Esophagus muscularis mucosa (tissue), 4 donors: ENCODE measurements at regions not wholly inside any gene's neighbourhood (a gene's known extent, or its start where the extent isn't known, plus 50 kb on each side); places are given as distances from the start of the nearest gene placed in this dataset.

Experiments
- DNase-seq: peaks from one replicate; pipeline ENCODE4 v3.0.0-alpha.2; 2017; ENCODE audit errors: extremely low spot score
- H3K27ac ChIP-seq, 4 donors: fragments of 200-600 bp; sonication (generic); replicated peaks in 1 of 4; 1 replicate in 3 of 4; 2 replicates in 1 of 4; pipeline ENCODE4 v1.5.1; 2016 to 2019; ENCODE audit warnings: mild to moderate bottlenecking in 1 of 4
- H3K27me3 ChIP-seq, 4 donors: fragments of 200-600 bp; sonication (generic); one replicate each; pipeline versions ENCODE4 v1.5.1 to v1.6.0; 2016 to 2019
- H3K36me3 ChIP-seq, 4 donors: fragments of 200-600 bp; sonication (generic); one replicate each; pipeline ENCODE4 v1.5.1; 2016 to 2019
- H3K4me1 ChIP-seq, 4 donors: fragments of 200-600 bp; sonication (generic); one replicate each; pipeline ENCODE4 v1.5.1; 2016 to 2019
- H3K4me3 ChIP-seq, 4 donors: fragments of 200-600 bp; sonication (generic); 1 replicate in 2 of 4; 2 replicates in 2 of 4; pipeline ENCODE4 v1.5.1; 2016 to 2019; ENCODE audit warnings: mild to moderate bottlenecking in 4 of 4, moderate library complexity in 1 of 4
- H3K9me3 ChIP-seq, 4 donors: fragments of 200-600 bp; sonication (generic); 1 replicate in 3 of 4; 2 replicates in 1 of 4; pipeline ENCODE4 v1.5.1; 2016 to 2019
- EP300 ChIP-seq: sonication (generic); formaldehyde crosslinking; IDR thresholded peaks from one replicate; pipeline ENCODE4 v1.6.1; 2017; ENCODE audit warnings: antibody characterized with exemption
- POLR2A ChIP-seq: fragments of 450-650 bp; IDR thresholded peaks from one replicate; pipeline ENCODE4 v1.6.1; 2017; ENCODE audit warnings: antibody characterized with exemption, moderate library complexity, mild to moderate bottlenecking, low read depth
- POLR2AphosphoS5 ChIP-seq, 2 donors: sonication (generic); formaldehyde crosslinking; IDR thresholded peaks; one replicate each; pipeline ENCODE4 v1.6.1; 2017; ENCODE audit warnings: antibody characterized with exemption in 2 of 2
- WGBS: methylation state at CpG from one replicate; pipeline ENCODE4 v1.1.5; 2018; 5-methylcytosine and 5-hydroxymethylcytosine counted together
- intact Hi-C: fragments of 100-400 bp; cut with DNase I; formaldehyde crosslinking; loops from one replicate; pipeline ENCODE4 v1.15.1; 2023
- TF ChIP-seq, protein P1 (sequence below), 3 experiments: fragments of 200-600 bp in 2 of 3; fragments of 450-650 bp in 1 of 3; sonication (generic) in 2 of 3; IDR thresholded peaks; one replicate each; pipeline ENCODE4 v1.5.1; 2017 to 2019; ENCODE audit warnings: antibody characterized with exemption in 3 of 3, mild to moderate bottlenecking in 2 of 3, moderate library complexity in 1 of 3

DNA sequence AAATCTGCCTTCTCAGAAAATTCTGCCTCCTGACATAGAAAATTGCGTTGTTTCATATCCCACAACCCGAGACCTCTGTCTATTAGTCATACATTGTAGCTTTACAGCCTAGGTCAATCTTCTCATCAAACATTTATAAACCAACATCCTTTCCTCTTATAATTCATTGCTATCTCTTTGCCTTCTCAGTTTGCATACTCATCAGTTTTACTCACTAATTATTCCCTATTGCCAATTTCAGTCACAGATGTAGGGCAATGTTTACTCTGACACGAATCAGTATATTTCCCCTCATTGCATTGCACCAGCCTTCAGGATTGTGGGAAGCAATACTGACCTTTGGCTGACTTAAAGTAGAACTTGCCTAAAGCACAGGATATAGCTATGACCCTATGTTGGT is 247.2 kb downstream of the CEMIP2 start:
- Histone ChIP-seq H3K27ac (no peak overlapping the region), H3K36me3 (no peaks in the 10 kb centered on the region), H3K27me3 (no peaks in the 10 kb centered on the region), H3K4me3 (no peak overlapping the region), H3K4me1 (peaks cover 0 to 3% (median 0%) of the 10 kb centered on the region in 4 donors), H3K9me3 (no peaks in the 10 kb centered on the region)
- DNase-seq, result no peak
- TF ChIP-seq, protein P1, sequence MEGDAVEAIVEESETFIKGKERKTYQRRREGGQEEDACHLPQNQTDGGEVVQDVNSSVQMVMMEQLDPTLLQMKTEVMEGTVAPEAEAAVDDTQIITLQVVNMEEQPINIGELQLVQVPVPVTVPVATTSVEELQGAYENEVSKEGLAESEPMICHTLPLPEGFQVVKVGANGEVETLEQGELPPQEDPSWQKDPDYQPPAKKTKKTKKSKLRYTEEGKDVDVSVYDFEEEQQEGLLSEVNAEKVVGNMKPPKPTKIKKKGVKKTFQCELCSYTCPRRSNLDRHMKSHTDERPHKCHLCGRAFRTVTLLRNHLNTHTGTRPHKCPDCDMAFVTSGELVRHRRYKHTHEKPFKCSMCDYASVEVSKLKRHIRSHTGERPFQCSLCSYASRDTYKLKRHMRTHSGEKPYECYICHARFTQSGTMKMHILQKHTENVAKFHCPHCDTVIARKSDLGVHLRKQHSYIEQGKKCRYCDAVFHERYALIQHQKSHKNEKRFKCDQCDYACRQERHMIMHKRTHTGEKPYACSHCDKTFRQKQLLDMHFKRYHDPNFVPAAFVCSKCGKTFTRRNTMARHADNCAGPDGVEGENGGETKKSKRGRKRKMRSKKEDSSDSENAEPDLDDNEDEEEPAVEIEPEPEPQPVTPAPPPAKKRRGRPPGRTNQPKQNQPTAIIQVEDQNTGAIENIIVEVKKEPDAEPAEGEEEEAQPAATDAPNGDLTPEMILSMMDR (IDR thresholded peaks at IDR 0.05), result no peak
- no peak for TF ChIP-seq POLR2A
- whole genome bisulfite sequencing, result 70% methylated on average over 3 of the region's 3 CpGs
- intact Hi-C loops, result no loop called here

GRCh38 chr9:71519098-71519696 is 249.1 kb downstream of the CEMIP2 start:
- intact Hi-C loops, result no loop called here

GRCh38 chr9:71518045-71518827 is 250.1 kb downstream of the CEMIP2 start:
- WGBS, result 65% methylated on average over 3 of the region's 3 CpGs
- peaks cover 0 to 3% (median 0%) of the 10 kb centered on the region in 4 donors for H3K4me1 ChIP-seq
- no peaks in the 10 kb centered on the region for H3K36me3 ChIP-seq
- intact Hi-C loops, result no loop called here
- H3K27ac ChIP-seq, result no peak overlapping the region
- H3K27me3 ChIP-seq, result no peaks in the 10 kb centered on the region
- H3K9me3 ChIP-seq, result no peaks in the 10 kb centered on the region
- no peak overlapping the region for H3K4me3 ChIP-seq
- TF ChIP-seq EP300, result no peak
- no peak for TF ChIP-seq POLR2A
- no peak for TF ChIP-seq POLR2AphosphoS5 (IDR thresholded peaks at IDR 0.05)
- TF ChIP-seq, protein P1 (IDR thresholded peaks at IDR 0.05), result no peak
- DNase-seq, result no peak

More at GRCh38 chr9:71519098-71519696, 249.1 kb downstream of the CEMIP2 start:
- H3K27ac ChIP-seq, result no peak overlapping the region
- WGBS, result 32% methylated on average over 1 of the region's 1 CpG
- TF ChIP-seq EP300, result no peak
- TF ChIP-seq POLR2A, result no peak
- no peak for TF ChIP-seq POLR2AphosphoS5 (IDR thresholded peaks at IDR 0.05)
- TF ChIP-seq, protein P1 (IDR thresholded peaks at IDR 0.05), result no peak
- no peak for DNase-seq
- H3K4me1 ChIP-seq, result peaks cover 0 to 3% (median 0%) of the 10 kb centered on the region in 4 donors
- H3K36me3 ChIP-seq, result no peaks in the 10 kb centered on the region
- H3K4me3 ChIP-seq, result no peak overlapping the region
- H3K27me3 ChIP-seq, result no peaks in the 10 kb centered on the region
- H3K9me3 ChIP-seq, result no peaks in the 10 kb centered on the region

DNA sequence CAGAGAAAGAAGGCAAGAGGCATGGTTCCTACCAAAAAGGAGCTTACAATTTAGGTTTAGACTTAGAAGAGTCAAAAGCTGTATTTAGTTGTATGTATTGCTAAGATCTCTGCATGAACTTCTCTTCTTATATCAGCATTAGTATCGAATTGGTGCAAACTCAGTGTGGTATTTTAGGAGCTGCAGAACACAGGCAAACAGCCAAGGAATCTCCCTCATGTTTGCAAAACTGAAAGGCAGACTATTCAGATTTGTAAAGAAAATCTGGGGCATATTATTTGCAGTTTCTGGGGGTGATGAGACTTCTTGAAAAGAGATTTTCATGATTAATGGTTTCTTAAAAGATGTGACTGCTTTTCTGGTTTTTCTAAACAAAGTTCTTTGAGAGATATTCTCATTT is 252.7 kb downstream of the CEMIP2 start:
- 14% methylated on average over 1 of the region's 1 CpG for WGBS
- TF ChIP-seq POLR2AphosphoS5 (IDR thresholded peaks at IDR 0.05) (no peak), EP300 (no peak)
- TF ChIP-seq, protein P1 (IDR thresholded peaks at IDR 0.05), result no peak
- no peak for DNase-seq
- Histone ChIP-seq H3K27ac (no peak overlapping the region), H3K4me3 (no peak overlapping the region), H3K27me3 (no peaks in the 10 kb centered on the region), H3K9me3 (no peaks in the 10 kb centered on the region), H3K36me3 (no peaks in the 10 kb centered on the region), H3K4me1 (peaks cover 0 to 3% (median 0%) of the 10 kb centered on the region in 4 donors)
- intact Hi-C loops, result no loop called here
